ENCODE measurements at regions not wholly inside any gene's neighbourhood (a gene's known extent, or its start where the extent isn't known, plus 50 kb on each side); places are given as distances from the start of the nearest gene placed in this dataset.

DNA sequence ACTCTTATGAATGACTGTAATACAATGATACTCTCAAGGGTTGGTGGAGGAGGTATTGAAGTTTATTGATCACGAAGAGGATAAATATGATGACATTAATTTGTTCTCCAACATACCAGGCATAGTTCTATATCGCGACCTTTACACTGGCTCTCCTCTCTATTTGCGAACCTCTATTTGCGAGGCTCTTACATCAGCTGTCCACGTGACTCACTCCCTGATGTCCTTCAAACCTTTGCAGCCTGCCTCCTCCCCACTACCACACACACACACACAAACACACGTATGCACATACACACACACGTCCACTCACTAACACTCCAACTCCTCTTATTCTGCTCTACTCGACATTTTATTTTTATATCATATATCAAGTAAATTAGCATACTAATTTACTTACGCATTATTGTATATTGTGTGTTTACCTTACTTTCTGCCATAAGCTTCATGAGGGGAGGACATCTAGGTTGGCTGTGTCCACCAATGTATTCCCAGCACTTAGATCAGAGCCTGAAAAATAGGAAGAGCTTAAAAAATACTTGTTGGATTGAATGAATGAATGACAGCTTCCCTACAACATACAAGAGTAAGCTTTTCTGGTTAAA, 53.3 kb upstream of the TNFRSF21 start (continued):
- TF ChIP-seq, protein P1, sequence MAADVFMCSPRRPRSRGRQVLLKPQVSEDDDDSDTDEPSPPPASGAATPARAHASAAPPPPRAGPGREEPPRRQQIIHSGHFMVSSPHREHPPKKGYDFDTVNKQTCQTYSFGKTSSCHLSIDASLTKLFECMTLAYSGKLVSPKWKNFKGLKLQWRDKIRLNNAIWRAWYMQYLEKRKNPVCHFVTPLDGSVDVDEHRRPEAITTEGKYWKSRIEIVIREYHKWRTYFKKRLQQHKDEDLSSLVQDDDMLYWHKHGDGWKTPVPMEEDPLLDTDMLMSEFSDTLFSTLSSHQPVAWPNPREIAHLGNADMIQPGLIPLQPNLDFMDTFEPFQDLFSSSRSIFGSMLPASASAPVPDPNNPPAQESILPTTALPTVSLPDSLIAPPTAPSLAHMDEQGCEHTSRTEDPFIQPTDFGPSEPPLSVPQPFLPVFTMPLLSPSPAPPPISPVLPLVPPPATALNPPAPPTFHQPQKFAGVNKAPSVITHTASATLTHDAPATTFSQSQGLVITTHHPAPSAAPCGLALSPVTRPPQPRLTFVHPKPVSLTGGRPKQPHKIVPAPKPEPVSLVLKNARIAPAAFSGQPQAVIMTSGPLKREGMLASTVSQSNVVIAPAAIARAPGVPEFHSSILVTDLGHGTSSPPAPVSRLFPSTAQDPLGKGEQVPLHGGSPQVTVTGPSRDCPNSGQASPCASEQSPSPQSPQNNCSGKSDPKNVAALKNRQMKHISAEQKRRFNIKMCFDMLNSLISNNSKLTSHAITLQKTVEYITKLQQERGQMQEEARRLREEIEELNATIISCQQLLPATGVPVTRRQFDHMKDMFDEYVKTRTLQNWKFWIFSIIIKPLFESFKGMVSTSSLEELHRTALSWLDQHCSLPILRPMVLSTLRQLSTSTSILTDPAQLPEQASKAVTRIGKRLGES (CRISPR knock-in tag; IDR thresholded peaks at IDR 0.05; ENCODE audit: borderline replicate concordance), result peak; percentile 41; the same call in 1 of the 2 replicates
- TF ChIP-seq SIX1 (CRISPR knock-in tag; IDR thresholded peaks at IDR 0.05; ENCODE audit: borderline replicate concordance) (no peak), ERF (CRISPR knock-in tag; IDR thresholded peaks at IDR 0.05) (0 out of 2 replicates have a peak, but pooled peaks have one; percentile 44), ZNF552 (CRISPR knock-in tag; IDR thresholded peaks at IDR 0.05; ENCODE audit: borderline replicate concordance) (no peak), SP140L (CRISPR knock-in tag; IDR thresholded peaks at IDR 0.05; ENCODE audit: borderline replicate concordance) (no peak), ZNF816 (CRISPR knock-in tag; IDR thresholded peaks at IDR 0.05; ENCODE audit: borderline replicate concordance) (no peak), AGO1 (IDR thresholded peaks at IDR 0.05; ENCODE audit: low read depth, low read length, poor library complexity, severe bottlenecking) (no peak), MAFG (CRISPR knock-in tag; IDR thresholded peaks at IDR 0.05) (no peak), ZNF33A (CRISPR knock-in tag; IDR thresholded peaks at IDR 0.05; ENCODE audit: borderline replicate concordance) (no peak), RBFOX2 (IDR thresholded peaks at IDR 0.05; ENCODE audit: low read depth, low read length) (no peak), HMG20B (CRISPR knock-in tag; conservative IDR thresholded peaks at IDR 0.05) (no peak), STAT5B (CRISPR knock-in tag; IDR thresholded peaks at IDR 0.05) (no peak), XBP1 (CRISPR knock-in tag; IDR thresholded peaks at IDR 0.05) (no peak), NFKBIZ (CRISPR knock-in tag; IDR thresholded peaks at IDR 0.05) (peak; percentile 78; the same call in 1 of the 2 replicates)
- TF ChIP-seq, protein P2, sequence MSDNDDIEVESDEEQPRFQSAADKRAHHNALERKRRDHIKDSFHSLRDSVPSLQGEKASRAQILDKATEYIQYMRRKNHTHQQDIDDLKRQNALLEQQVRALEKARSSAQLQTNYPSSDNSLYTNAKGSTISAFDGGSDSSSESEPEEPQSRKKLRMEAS (IDR thresholded peaks at IDR 0.05), result peak; percentile 75
- TF ChIP-seq, protein P3, sequence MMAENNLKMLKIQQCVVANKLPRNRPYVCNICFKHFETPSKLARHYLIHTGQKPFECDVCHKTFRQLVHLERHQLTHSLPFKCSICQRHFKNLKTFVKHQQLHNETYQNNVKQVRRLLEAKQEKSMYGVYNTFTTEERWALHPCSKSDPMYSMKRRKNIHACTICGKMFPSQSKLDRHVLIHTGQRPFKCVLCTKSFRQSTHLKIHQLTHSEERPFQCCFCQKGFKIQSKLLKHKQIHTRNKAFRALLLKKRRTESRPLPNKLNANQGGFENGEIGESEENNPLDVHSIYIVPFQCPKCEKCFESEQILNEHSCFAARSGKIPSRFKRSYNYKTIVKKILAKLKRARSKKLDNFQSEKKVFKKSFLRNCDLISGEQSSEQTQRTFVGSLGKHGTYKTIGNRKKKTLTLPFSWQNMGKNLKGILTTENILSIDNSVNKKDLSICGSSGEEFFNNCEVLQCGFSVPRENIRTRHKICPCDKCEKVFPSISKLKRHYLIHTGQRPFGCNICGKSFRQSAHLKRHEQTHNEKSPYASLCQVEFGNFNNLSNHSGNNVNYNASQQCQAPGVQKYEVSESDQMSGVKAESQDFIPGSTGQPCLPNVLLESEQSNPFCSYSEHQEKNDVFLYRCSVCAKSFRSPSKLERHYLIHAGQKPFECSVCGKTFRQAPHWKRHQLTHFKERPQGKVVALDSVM (CRISPR knock-in tag; IDR thresholded peaks at IDR 0.05), result 0 out of 2 replicates have a peak, but pooled peaks have one; percentile 43
- TF ChIP-seq, protein P4, sequence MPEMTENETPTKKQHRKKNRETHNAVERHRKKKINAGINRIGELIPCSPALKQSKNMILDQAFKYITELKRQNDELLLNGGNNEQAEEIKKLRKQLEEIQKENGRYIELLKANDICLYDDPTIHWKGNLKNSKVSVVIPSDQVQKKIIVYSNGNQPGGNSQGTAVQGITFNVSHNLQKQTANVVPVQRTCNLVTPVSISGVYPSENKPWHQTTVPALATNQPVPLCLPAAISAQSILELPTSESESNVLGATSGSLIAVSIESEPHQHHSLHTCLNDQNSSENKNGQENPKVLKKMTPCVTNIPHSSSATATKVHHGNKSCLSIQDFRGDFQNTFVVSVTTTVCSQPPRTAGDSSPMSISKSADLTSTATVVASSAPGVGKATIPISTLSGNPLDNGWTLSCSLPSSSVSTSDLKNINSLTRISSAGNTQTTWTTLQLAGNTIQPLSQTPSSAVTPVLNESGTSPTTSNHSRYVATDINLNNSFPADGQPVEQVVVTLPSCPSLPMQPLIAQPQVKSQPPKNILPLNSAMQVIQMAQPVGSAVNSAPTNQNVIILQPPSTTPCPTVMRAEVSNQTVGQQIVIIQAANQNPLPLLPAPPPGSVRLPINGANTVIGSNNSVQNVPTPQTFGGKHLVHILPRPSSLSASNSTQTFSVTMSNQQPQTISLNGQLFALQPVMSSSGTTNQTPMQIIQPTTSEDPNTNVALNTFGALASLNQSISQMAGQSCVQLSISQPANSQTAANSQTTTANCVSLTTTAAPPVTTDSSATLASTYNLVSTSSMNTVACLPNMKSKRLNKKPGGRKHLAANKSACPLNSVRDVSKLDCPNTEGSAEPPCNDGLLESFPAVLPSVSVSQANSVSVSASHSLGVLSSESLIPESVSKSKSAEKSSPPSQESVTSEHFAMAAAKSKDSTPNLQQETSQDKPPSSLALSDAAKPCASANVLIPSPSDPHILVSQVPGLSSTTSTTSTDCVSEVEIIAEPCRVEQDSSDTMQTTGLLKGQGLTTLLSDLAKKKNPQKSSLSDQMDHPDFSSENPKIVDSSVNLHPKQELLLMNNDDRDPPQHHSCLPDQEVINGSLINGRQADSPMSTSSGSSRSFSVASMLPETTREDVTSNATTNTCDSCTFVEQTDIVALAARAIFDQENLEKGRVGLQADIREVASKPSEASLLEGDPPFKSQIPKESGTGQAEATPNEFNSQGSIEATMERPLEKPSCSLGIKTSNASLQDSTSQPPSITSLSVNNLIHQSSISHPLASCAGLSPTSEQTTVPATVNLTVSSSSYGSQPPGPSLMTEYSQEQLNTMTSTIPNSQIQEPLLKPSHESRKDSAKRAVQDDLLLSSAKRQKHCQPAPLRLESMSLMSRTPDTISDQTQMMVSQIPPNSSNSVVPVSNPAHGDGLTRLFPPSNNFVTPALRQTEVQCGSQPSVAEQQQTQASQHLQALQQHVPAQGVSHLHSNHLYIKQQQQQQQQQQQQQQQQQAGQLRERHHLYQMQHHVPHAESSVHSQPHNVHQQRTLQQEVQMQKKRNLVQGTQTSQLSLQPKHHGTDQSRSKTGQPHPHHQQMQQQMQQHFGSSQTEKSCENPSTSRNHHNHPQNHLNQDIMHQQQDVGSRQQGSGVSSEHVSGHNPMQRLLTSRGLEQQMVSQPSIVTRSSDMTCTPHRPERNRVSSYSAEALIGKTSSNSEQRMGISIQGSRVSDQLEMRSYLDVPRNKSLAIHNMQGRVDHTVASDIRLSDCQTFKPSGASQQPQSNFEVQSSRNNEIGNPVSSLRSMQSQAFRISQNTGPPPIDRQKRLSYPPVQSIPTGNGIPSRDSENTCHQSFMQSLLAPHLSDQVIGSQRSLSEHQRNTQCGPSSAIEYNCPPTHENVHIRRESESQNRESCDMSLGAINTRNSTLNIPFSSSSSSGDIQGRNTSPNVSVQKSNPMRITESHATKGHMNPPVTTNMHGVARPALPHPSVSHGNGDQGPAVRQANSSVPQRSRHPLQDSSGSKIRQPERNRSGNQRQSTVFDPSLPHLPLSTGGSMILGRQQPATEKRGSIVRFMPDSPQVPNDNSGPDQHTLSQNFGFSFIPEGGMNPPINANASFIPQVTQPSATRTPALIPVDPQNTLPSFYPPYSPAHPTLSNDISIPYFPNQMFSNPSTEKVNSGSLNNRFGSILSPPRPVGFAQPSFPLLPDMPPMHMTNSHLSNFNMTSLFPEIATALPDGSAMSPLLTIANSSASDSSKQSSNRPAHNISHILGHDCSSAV (CRISPR knock-in tag; IDR thresholded peaks at IDR 0.05; ENCODE audit: borderline replicate concordance), result no peak

Measured in HepG2 (cell line).